OCI-LY1 (cell line): ENCODE measurements at regions not wholly inside any gene's neighbourhood (a gene's known extent, or its start where the extent isn't known, plus 50 kb on each side); places are given as distances from the start of the nearest gene placed in this dataset.
A peak's percentile ranks its signal among the peaks of the same experiment; 100 is the strongest.

Experiments
- H2AFZ ChIP-seq: fragments of 200-600 bp; sonication (generic), shearing (Covaris generic); 2 replicates; pipeline ENCODE4 v1.6.0; 2014; ENCODE audit warnings: antibody characterized with exemption, mild to moderate bottlenecking, low read length
- H3F3A ChIP-seq: fragments of 200-600 bp; sonication (generic), shearing (Covaris generic); 2 replicates; pipeline ENCODE4 v1.6.0; 2014; ENCODE audit warnings: mild to moderate bottlenecking, antibody characterized with exemption, low read length, moderate library complexity; ENCODE audit not compliant: insufficient read depth
- H3K27ac ChIP-seq: fragments of 200-600 bp; sonication (generic); 2 replicates; pipeline ENCODE4 v1.5.1; 2014; ENCODE audit warnings: low read length, mixed run types, mild to moderate bottlenecking, low read depth; ENCODE audit not compliant: poor library complexity, severe bottlenecking
- H3K27me3 ChIP-seq: fragments of 200-600 bp; sonication (generic); 2 replicates; pipeline ENCODE4 v1.6.0; 2014; ENCODE audit warnings: antibody characterized with exemption, mild to moderate bottlenecking, low read length, moderate library complexity; ENCODE audit not compliant: insufficient read depth
- H3K36me3 ChIP-seq: fragments of 200-600 bp; sonication (generic); 2 replicates; pipeline ENCODE4 v1.6.1; 2014; ENCODE audit warnings: mild to moderate bottlenecking, antibody characterized with exemption, low read length, moderate library complexity, mixed read lengths; ENCODE audit not compliant: insufficient read depth
- H3K4me1 ChIP-seq: fragments of 200-600 bp; sonication (generic); 2 replicates; pipeline ENCODE4 v1.5.1; 2014; ENCODE audit warnings: mild to moderate bottlenecking, low read length, moderate library complexity; ENCODE audit not compliant: insufficient read depth, severe bottlenecking
- H3K4me2 ChIP-seq: fragments of 200-600 bp; sonication (generic), shearing (Covaris generic); 2 replicates; pipeline ENCODE4 v1.6.1; 2014; ENCODE audit warnings: low read length
- H3K4me3 ChIP-seq: fragments of 200-600 bp; sonication (generic); 2 replicates; pipeline ENCODE4 v1.5.1; 2014; ENCODE audit warnings: low read length, low read depth, mild to moderate bottlenecking, mixed read lengths; ENCODE audit not compliant: poor library complexity, severe bottlenecking
- H3K79me2 ChIP-seq: fragments of 200-600 bp; shearing (Covaris generic); 2 replicates; pipeline ENCODE4 v1.6.1; 2016; ENCODE audit warnings: mixed run types, low read length, mixed read lengths; ENCODE audit not compliant: insufficient read depth
- H3K9ac ChIP-seq: fragments of 200-600 bp; sonication (generic), shearing (Covaris generic); 2 replicates; pipeline ENCODE4 v1.6.1; 2014; ENCODE audit warnings: mild to moderate bottlenecking, low read length, mixed read lengths
- H3K9me2 ChIP-seq: fragments of 200-600 bp; sonication (generic), shearing (Covaris generic); 2 replicates; pipeline ENCODE4 v1.6.1; 2014; ENCODE audit warnings: low read depth, mild to moderate bottlenecking, low read length, mixed read lengths
- H3K9me3 ChIP-seq: fragments of 200-600 bp; shearing (Covaris generic); 2 replicates; pipeline ENCODE4 v1.6.1; 2014; ENCODE audit warnings: low read length, mixed read lengths
- H4K20me1 ChIP-seq: fragments of 200-600 bp; sonication (generic), shearing (Covaris generic); 2 replicates; pipeline ENCODE4 v1.6.0; 2016; ENCODE audit warnings: mild to moderate bottlenecking, low read length; ENCODE audit not compliant: insufficient read depth
- CTCF ChIP-seq: fragments of 200-600 bp; sonication (generic), shearing (Covaris generic); IDR thresholded peaks from 2 replicates; pipeline ENCODE4 v1.5.1; 2017; ENCODE audit warnings: mild to moderate bottlenecking, antibody characterized with exemption, low read length, moderate library complexity, mixed read lengths
- EZH2 ChIP-seq: fragments of 200-600 bp; sonication (generic), shearing (Covaris generic); IDR thresholded peaks from 2 replicates; pipeline ENCODE4 v1.8.0; 2017; ENCODE audit warnings: borderline replicate concordance, mixed run types, mild to moderate bottlenecking, antibody characterized with exemption, low read length, moderate library complexity, mixed read lengths

GRCh38 chr9:92177591-92177990 lies 62.4 kb upstream of the SPTLC1 start:
- Histone ChIP-seq H3K79me2 (no peaks in the 10 kb centered on the region), H3K9me2 (no peaks in the 10 kb centered on the region), H3K4me2 (no peak overlapping the region), H3K4me1 (no peaks in the 10 kb centered on the region), H2AFZ (no peak overlapping the region), H3K27ac (no peak overlapping the region), H3K4me3 (no peak overlapping the region), H3K27me3 (peaks cover 18% of the 10 kb centered on the region; the same call in 1 of the 2 replicates), H3K9ac (no peak overlapping the region), H3F3A (no peaks in the 10 kb centered on the region), H4K20me1 (no peaks in the 10 kb centered on the region), H3K9me3 (peaks cover 6% of the 10 kb centered on the region; the same call in 1 of the 2 replicates), H3K36me3 (no peaks in the 10 kb centered on the region; the same call in 1 of the 2 replicates)
- TF ChIP-seq EZH2: no peak
- no peak for TF ChIP-seq CTCF

- Histone ChIP-seq H3K27ac (no peak overlapping the region), H3K4me2 (no peak overlapping the region), H3K4me3 (no peak overlapping the region), H3K9ac (no peak overlapping the region), H4K20me1 (no peaks in the 10 kb centered on the region), H3K4me1 (no peaks in the 10 kb centered on the region), H3K36me3 (no peaks in the 10 kb centered on the region; the same call in 1 of the 2 replicates), H3K27me3 (peaks cover 19% of the 10 kb centered on the region; the same call in 1 of the 2 replicates), H3K9me3 (peaks cover 6% of the 10 kb centered on the region; the same call in 1 of the 2 replicates), H2AFZ (no peak overlapping the region), H3K9me2 (no peaks in the 10 kb centered on the region), H3F3A (no peaks in the 10 kb centered on the region), H3K79me2 (no peaks in the 10 kb centered on the region)
- no peak for TF ChIP-seq EZH2
These were observed 61.6 kb upstream of the SPTLC1 start for GRCh38 chr9:92176800-92177185.

DNA sequence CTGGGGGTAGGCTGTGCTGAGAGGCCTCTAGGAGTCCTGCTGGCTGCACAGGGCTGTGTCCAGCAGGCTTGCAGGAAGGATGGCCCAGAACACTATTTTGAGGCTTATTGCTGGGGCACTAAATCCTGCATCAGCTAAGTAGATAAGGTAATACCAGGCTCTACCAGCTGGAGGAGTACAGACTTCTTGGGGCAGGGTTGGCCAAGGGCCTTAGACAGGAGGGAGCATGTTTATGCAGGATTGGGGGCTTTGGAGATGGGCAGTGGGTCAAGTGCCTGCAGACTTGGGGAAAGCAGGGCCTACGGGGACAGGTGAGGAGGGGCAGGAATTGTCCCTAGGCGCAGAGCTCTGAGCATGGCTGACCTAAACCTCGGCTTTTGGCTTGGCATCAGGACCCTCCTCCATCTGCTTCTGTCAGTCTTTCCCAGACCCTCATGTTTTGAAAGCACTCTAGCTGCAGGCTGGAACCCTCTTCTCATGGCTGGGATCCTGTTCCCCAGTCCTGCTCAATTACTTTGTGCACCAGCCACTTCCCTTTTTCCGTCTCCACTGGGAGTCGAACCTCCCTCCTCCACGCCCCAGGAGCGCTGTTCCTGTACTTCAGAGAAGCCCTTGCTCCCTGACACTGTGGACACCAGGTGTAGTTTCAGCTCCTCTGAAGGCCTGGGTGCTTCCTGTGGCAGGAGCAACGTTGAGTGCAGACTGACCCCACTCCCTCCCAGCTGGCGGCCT lies 61.0 kb upstream of the SPTLC1 start:
- no peaks in the 10 kb centered on the region for H4K20me1 ChIP-seq
- H3K9me2 ChIP-seq: no peaks in the 10 kb centered on the region
- no peak overlapping the region for H3K9ac ChIP-seq
- TF ChIP-seq EZH2 (no peak), CTCF (peak; percentile 33; the same call in 1 of the 2 replicates)
- H3K4me3 ChIP-seq: no peak overlapping the region
- peaks cover 6% of the 10 kb centered on the region; the same call in 1 of the 2 replicates for H3K9me3 ChIP-seq
- no peak overlapping the region for H2AFZ ChIP-seq
- H3F3A ChIP-seq: no peaks in the 10 kb centered on the region
- peaks cover 24% of the 10 kb centered on the region; the same call in 1 of the 2 replicates for H3K27me3 ChIP-seq
- H3K4me1 ChIP-seq: no peaks in the 10 kb centered on the region
- no peak overlapping the region for H3K27ac ChIP-seq
- no peaks in the 10 kb centered on the region; the same call in 1 of the 2 replicates for H3K36me3 ChIP-seq
- no peaks in the 10 kb centered on the region for H3K79me2 ChIP-seq
- H3K4me2 ChIP-seq: no peak overlapping the region
